Stimulated activated CD4-positive, alpha-beta T cell treated with anti-CD3 and anti-CD28 coated beads, Interleukin-1b, Interleukin-23, amount 100 ng/mL, for 1 hour (primary cell): ENCODE measurements at regions not wholly inside any gene's neighbourhood (a gene's known extent, or its start where the extent isn't known, plus 50 kb on each side); places are given as distances from the start of the nearest gene placed in this dataset.

ENCODE experiments used
- DNase-seq, 2 donors: peaks; one replicate each; pipeline ENCODE4 v3.0.0-alpha.2; 2020; ENCODE audit warnings: low read depth in 2 of 2

- DNase-seq: no peak
These were observed 288.5 kb upstream of the POU3F1 start for GRCh38 chr1:38334930-38335592.

GRCh38 chr1:38332649-38333310 lies 286.2 kb upstream of the POU3F1 start:
- no peak for DNase-seq

DNA sequence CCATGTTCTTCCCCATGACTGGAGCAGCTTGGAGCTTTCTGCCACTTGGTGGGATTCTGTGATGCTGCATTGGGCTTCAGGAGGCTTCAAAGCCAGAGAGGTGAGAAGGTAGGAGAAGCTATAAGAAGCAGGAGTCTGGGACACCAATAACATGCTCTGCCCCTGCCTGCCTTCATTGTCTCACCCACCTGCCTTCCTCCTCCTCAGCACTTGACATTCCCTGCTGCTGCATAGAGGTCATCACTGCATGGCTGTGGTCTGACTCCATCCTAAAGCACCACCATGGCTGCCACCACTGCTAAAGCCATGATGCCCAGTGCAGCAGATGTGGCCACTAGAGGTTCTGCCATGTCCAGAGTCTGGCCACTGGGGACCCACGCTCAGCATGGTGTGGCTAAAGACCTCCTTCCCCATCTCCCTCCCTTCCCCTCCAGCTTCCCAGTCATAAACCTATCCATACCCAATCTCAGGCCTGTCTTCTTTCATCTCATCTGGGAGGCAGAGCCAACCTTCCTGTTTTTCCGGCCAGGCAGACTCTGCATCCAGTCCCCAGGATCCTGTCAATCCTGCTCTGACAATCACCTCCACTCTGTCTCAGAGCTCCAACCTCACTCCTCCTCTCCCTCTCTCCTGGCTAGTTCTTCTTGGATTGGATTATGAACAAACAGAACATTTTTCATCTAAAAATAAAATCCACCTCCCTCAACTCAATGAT lies 285.1 kb upstream of the POU3F1 start:
- no peak for DNase-seq

DNA sequence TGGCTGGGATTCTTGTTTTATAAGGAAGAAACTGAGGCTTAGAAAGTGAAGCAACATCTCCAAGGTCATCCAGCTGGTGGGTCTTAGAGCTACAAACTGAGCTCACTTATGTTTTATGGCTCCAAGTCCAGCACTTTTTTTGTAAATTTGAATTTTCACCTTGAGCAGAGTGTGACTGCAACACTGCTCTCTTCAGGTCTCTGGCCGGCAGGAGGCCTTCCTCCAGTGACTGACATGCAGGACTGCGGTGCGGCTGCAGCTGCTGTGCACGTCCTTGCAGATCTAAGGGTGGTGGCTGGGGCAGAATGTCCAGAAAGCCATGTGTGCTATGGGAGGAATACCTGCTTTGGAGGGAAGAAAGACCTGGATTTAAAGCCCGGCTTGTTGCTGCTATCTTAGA lies 284.2 kb upstream of the POU3F1 start:
- DNase-seq: no peak

GRCh38 chr1:38329644-38330043 lies 283.1 kb upstream of the POU3F1 start:
- no peak for DNase-seq

DNA sequence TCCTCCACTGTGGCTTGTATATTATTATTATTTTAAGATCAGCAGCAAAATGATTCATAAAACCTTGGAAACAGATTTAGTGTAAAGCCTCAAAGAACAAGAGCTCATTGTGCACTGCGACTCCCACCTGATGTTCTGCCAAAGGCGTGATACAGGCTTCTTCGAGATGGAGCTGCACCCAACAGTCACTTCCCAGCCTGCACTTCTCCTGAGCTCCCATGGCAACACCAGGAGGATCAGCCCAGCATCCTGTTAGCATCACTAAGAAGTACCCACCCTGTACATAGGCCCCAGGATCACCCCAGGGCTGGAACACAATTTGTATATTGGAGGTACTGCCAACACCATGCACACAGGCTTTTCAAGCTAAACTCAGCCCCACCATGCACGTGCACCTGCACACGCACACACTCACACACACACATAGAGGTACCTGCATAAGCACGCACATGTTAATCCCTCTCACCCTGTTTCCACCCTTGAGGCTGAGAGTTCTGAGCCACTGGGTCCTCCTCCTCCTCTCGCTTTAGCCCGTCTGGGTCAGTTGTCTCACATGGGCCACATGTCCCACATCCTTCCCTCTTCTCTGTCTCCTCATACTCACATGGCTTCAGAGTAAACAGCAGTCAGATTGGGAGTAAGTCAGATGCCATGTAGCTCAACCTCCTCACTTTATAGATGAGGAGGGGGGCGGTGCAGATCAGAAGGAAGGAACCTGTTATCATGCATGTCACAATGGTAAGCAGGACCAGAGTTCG lies 281.9 kb upstream of the POU3F1 start:
- no peak for DNase-seq

DNA sequence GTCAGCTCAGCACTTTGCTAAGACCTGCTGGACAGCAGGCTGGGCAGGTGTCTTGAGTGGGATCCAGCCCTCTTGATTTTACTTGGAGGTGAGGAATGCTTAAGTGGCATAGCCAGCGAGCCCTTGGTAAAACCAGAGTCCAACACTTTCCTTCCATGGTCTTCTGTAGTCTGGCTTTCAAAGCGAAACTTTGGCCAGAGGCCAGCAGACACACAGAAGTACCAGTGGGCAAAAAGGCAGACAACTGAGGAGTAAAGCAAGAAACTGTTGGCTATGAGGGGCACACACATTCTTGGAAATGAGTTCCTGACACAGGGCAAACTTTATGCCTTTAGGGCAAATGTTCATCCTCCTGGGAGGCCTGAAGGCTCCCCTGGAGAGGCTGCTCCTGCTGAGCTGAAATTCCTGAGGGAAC lies 281.0 kb upstream of the POU3F1 start:
- DNase-seq: no peak

DNA sequence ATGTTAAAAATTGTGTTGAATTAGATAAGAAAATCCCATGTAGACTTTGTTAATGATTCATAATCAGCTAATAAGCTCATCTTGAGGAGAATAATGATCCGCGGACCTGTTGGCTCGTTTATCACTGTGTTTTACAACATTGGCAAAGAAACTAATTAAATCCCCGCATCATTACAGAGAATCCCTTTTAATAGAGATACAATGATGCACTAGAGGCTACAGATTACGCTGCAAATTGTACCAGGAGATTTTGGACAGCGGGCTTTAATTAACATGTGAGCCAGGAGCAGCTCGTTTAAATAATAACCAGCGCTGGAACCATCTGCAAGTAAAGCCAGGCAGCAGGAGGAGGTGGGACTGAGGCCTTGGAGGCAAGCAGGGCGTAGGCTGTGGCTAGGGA lies 280.3 kb upstream of the POU3F1 start:
- no peak for DNase-seq

DNA sequence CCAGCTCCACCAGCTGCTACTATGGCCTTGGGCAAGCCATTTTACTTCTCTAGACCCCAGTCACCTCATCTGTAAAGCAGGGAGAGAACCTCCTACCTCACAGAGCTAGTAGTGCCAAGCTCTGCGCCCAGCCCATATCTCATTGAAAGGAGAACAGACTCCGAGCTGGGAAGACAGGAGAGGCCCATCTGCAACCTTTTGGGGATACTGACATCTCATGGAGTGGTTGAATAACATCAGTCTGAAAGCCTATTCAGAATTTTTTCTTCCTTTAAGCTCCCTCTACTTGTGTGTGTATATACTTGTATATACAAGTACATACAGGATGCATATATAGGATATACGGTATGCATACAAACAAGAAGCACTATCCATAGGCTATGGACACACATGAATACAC lies 279.5 kb upstream of the POU3F1 start:
- DNase-seq: no peak

DNA sequence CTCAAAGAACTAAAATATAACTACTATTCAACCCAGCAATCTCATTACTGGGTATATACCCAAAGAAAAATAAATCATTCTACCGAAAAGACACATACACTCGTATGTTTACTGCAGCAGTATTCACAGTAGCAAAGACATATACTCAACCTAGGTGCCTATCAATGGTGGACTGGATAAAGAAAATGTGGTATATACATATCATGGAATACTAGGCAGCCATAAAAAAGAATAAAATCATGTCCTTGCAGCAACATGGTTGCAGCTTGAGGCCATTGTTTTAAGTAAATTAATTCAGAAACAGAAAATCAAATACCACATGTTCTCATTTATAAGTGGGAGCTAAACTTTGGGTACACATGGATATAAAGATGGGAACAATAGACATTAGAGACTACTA lies 266.2 kb upstream of the POU3F1 start:
- no peak for DNase-seq

DNA sequence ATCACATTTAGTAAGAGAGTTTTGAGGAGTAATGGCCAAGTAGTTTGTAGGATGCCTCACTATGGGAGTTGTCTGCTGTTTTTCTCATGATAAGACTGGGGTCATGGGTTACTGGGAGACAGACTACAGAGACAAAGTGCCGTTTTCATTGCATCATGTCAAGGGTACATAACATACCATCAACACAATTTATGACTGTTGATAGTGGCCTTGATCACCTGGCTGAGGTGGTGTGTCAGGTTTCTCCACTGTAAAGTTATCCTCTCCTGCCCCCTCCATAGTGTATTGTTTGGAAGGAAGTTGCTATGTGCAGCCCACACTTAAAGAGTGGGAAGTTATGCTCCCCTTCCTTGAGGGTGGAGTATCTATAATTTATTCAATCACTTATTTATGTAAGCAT lies 263.5 kb upstream of the POU3F1 start:
- no peak for DNase-seq

DNA sequence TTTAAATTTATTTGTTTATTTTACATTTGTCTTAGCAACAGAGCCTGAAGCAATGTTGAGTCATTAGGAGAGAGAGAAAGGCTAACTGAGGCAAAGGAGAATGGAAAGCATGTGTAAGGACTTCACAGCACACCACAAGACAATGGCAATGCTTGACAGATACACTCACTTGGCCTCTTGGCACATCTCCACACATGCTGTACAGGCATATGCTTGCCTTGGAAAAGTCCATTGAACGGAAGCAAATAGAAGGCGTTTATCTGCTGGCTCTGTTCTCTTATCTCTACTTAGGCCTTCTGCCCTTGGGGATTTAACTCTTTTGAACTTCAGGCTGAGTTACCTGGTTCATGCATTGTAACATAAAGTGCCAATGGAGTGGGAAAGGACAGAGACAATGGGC lies 262.2 kb upstream of the POU3F1 start:
- no peak for DNase-seq

DNA sequence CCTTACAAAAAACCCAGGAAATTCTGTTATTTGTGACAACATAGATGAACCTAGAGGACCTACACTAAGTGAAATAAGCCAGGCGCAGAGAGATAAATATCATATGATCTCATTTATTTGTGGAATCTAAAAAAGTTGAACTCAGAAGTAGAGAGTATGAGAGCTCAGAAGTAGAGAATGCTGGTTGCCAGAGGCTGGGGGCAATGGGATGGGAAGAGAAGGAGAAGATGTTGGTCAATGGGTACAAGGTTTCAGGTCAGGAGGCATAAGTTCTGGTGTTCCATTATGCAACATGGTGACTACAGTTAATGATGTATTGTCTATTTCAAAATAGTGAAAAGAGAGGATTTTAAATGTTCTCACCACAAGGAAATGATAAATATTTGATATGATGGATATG lies 259.1 kb upstream of the POU3F1 start:
- DNase-seq: no peak

- no peak for DNase-seq
These were observed 257.2 kb upstream of the POU3F1 start for GRCh38 chr1:38303843-38304242.

- DNase-seq: no peak
These were observed 254.4 kb upstream of the POU3F1 start for GRCh38 chr1:38301040-38301439.

DNA sequence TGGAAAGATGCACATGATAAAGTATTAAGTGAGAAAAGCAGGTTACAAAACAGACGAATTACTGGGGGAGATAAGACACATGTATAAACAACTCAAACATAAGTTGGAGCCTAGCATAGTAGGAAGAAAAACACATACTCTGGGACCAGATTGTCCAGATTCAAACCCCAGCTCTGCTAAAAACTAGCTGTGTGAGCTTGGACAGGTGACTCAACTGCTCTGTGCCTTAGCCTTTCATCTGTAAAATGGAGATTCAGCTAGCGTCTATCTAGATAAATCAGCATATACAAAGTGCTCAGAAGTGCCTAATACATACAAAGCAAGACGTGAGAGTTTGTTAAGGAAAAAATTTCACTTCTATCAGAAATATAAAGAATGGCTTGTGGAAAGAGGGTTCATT lies 254.0 kb upstream of the POU3F1 start:
- no peak for DNase-seq

GRCh38 chr1:38297842-38298241 lies 251.2 kb upstream of the POU3F1 start:
- no peak for DNase-seq

DNA sequence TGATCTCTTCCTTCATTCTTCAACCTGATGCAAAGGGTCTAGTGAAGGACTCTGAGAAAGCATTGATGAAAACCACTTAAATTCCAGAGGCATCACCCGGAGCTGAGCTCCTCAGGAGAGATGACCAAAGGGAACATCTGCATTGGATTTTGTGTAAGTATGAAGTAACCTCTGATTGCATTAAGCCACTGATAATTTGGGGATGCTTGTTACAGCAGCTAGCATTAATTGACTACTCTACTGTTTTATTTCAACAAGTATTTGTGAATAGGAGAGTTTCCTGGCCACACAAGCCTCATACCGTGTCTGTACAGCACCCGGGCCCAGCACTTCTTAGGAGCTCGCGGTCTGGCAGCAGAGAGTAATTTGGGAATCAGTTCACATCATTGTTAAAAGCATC lies 250.7 kb upstream of the POU3F1 start:
- DNase-seq: no peak

- no peak for DNase-seq
These were observed 249.5 kb upstream of the POU3F1 start for GRCh38 chr1:38296047-38296446.

GRCh38 chr1:38293567-38293966 lies 247.0 kb upstream of the POU3F1 start:
- no peak for DNase-seq

- DNase-seq: no peak
These were observed 246.4 kb upstream of the POU3F1 start for GRCh38 chr1:38292969-38293368.

DNA sequence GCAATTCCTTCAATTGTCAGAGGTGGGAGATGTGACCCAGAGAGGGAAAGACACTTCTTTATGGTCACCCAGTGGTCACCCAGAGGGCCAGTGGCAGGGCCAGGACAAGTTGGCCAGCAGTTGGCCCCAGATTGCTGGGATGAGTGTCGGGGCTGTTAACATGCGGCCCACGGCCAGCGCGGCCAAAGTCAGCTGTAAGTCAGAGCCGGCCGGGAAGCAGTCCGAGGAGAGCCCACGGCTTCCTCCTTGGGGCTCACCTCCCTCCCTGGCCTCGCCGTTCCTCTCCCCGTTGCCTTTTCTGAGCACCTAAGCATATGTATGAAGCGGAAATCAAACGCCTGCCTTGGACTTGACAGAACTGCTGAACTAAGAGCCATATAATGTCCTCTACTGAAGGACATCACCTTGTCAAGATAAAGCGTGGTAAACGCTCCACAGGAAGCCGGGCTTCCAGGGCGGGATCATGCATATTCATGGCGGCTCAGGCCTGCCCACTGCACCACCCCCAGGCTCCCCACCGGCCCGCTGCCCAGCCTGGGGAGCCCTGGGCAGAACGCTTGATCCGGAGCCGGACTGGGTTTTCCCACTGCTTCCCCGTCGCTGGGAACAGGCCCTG lies 245.4 kb upstream of the POU3F1 start:
- no peak for DNase-seq
